ENCODE measurements at regions not wholly inside any gene's neighbourhood (a gene's known extent, or its start where the extent isn't known, plus 50 kb on each side); places are given as distances from the start of the nearest gene placed in this dataset.

- TF ChIP-seq CTCF (optimal IDR thresholded peaks at IDR 0.05 in 1 of 3, IDR thresholded peaks at IDR 0.05 in 1 of 3, conservative IDR thresholded peaks at IDR 0.05 in 1 of 3; ENCODE audit: extremely low read depth in 1 of 3, insufficient read depth in 2 of 3, low read length in 3 of 3) = no peak
- no peak for TF ChIP-seq EZH2 (IDR thresholded peaks at IDR 0.05; ENCODE audit: low read length)
Measured at GRCh38 chr7:142604671-142605070, 144.6 kb upstream of the PRSS1 start.
